ENCODE measurements at regions not wholly inside any gene's neighbourhood (a gene's known extent, or its start where the extent isn't known, plus 50 kb on each side); places are given as distances from the start of the nearest gene placed in this dataset.
A peak's percentile ranks its signal among the peaks of the same experiment; 100 is the strongest.

DNA sequence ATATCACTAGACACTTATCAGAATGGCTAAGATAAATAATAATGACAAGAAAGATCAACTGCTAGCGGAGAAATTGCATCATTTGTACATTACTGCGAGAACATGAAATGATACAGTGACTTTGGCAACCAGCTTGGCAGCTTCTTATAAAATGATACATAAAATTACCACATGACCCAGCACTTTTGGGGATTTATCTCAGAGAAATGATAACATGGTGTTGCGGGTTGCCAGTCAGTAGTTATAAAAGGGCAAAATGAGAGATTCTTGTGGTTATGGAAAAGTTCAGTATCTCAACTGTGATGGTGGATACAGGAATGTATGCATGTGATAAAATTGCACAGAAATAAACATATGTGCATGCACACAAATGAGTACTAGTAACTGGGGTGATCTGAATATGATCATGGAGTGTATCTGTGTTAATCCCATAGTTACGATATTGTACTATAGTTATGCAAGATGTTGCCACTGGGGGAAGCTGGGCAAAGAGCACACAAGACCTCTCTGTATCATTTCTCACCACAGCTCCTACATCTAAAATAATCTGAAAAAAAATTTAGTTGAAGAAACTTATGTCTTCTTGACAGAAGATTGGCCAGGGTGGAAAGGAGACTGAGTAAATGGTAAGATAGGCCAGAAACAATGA, 128.9 kb downstream of the NXNL2 start:
- no peaks in the 10 kb centered on the region for H3K36me3 ChIP-seq (ENCODE audit: control insufficient read depth in 2 of 2, insufficient read depth in 1 of 2, low read length in 2 of 2)
- H3K4me3 ChIP-seq (ENCODE audit: low read depth, low read length) = no peak overlapping the region
- no peak for TF ChIP-seq ZNF266 (tag by site-specific recombination; IDR thresholded peaks at IDR 0.05; ENCODE audit: low read depth)
- TF ChIP-seq ZFP3 (tag by site-specific recombination; IDR thresholded peaks at IDR 0.05; ENCODE audit: low read depth) = no peak
- TF ChIP-seq ZNF529 (tag by site-specific recombination; IDR thresholded peaks at IDR 0.05; ENCODE audit: insufficient replicate concordance) = peak; percentile 89
- ChIA-PET POLR2A (no interaction called here), CTCF (no interaction called here)
- no peaks in the 10 kb centered on the region for H3K9me3 ChIP-seq (ENCODE audit: control insufficient read depth, insufficient read depth, low read depth, low read length)
- no peak overlapping the region for H3K27ac ChIP-seq (ENCODE audit: extremely low read depth, low read depth, low read length)
- no peaks in the 10 kb centered on the region for H3K4me1 ChIP-seq (ENCODE audit: control insufficient read depth, insufficient read depth, low read length)

DNA sequence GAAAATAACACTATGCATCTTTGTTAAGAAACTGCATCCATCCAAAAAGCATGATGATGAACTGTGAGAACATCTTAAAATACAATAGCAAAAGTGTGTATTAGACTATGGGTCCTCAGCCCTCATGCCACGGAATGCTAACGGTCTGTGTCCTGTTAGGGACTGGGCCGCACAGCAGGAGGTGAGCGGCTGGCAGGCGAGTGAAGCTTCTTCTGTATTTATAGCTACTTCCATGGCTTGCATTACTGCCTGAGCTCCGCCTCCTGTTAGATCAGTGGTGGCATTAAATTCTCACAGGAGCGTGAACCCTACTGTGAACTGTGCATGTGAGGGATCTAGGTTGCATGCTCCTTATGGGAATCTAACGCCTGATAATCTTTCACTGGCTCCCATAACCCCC, 129.8 kb downstream of the NXNL2 start:
- ChIA-PET POLR2A (no interaction called here), CTCF (no interaction called here)
- H3K36me3 ChIP-seq (ENCODE audit: control insufficient read depth in 2 of 2, insufficient read depth in 1 of 2, low read length in 2 of 2) = no peaks in the 10 kb centered on the region

DNA sequence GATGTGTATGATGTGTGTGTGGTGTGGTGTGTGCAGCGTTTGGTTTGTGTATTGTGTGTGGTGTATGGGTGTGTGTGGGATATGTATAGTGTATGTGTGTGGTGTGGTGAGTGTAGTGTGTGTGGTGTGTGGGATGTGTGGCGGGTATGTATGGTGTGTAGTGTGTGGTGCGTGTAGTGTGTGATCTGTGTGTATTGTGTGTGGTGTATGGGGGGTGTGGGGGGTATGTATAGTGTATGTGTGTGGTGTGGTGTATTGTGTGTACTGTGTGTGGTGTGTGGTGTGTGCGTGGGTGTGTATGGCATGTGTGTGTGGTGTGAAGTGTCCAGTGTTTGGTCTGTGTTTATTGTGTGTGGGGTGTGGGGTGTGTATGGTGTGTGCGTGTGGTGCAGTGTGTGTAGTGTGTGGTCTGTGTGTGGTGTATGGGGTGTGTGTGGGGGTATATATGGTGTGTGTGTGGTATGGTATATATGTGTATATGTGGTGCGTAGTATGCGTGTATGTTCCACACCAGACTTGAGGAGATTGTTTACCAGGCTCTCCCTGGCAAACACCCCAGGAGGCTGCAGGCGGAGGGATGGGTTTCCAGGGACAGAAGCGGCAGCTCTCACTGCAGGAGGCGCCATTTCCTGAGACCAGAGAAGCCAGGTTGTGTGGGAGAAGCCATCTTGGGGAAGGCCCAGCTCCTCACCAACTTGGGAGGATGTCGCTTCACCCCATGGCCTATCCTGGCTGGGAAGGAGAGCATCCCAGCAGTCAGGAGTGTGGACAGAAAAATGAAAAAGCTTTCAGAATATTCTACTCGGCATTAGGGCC, 138.1 kb downstream of the NXNL2 start:
- Histone ChIP-seq H3K9me3 (ENCODE audit: control insufficient read depth, insufficient read depth, low read depth, low read length) (no peaks in the 10 kb centered on the region), H3K4me3 (ENCODE audit: low read depth, low read length) (no peak overlapping the region), H3K4me1 (ENCODE audit: control insufficient read depth, insufficient read depth, low read length) (no peaks in the 10 kb centered on the region), H3K36me3 (ENCODE audit: control insufficient read depth in 2 of 2, insufficient read depth in 1 of 2, low read length in 2 of 2) (no peaks in the 10 kb centered on the region), H3K27ac (ENCODE audit: extremely low read depth, low read depth, low read length) (no peak overlapping the region)
- CTCF ChIA-PET = interaction anchor here (2.1 kb wide), 1 partner anchor 12 kb away, joined by 5 read pairs; no protein-coding TSS in a partner anchor
- TF ChIP-seq ZBTB11 (tag by site-specific recombination; conservative IDR thresholded peaks at IDR 0.05; ENCODE audit: low read depth) = no peak
- TF ChIP-seq ZFHX2 (tag by site-specific recombination; conservative IDR thresholded peaks at IDR 0.05) = peak; percentile 27; the same call in 1 of the 2 replicates
- TF ChIP-seq, protein P1, sequence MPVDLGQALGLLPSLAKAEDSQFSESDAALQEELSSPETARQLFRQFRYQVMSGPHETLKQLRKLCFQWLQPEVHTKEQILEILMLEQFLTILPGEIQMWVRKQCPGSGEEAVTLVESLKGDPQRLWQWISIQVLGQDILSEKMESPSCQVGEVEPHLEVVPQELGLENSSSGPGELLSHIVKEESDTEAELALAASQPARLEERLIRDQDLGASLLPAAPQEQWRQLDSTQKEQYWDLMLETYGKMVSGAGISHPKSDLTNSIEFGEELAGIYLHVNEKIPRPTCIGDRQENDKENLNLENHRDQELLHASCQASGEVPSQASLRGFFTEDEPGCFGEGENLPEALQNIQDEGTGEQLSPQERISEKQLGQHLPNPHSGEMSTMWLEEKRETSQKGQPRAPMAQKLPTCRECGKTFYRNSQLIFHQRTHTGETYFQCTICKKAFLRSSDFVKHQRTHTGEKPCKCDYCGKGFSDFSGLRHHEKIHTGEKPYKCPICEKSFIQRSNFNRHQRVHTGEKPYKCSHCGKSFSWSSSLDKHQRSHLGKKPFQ (tag by site-specific recombination; IDR thresholded peaks at IDR 0.05) = peak; percentile 75
- POLR2A ChIA-PET = no interaction called here

More for the DNA sequence above, 129.8 kb downstream of the NXNL2 start:
- no peak for TF ChIP-seq PRDM2 (tag by site-specific recombination; IDR thresholded peaks at IDR 0.05; ENCODE audit: borderline replicate concordance)
- TF ChIP-seq ZNF707 (tag by site-specific recombination; IDR thresholded peaks at IDR 0.05) = no peak
- no peak for TF ChIP-seq ZNF211 (tag by site-specific recombination; IDR thresholded peaks at IDR 0.05; ENCODE audit: low read depth)
- no peak for TF ChIP-seq SP2 (tag by site-specific recombination; IDR thresholded peaks at IDR 0.05)
- no peak for TF ChIP-seq KLF16 (tag by site-specific recombination; IDR thresholded peaks at IDR 0.05)
- Histone ChIP-seq H3K4me1 (ENCODE audit: control insufficient read depth, insufficient read depth, low read length) (no peaks in the 10 kb centered on the region), H3K4me3 (ENCODE audit: low read depth, low read length) (no peak overlapping the region), H3K9me3 (ENCODE audit: control insufficient read depth, insufficient read depth, low read depth, low read length) (no peaks in the 10 kb centered on the region), H3K27ac (ENCODE audit: extremely low read depth, low read depth, low read length) (no peak overlapping the region)
